Thyroid gland (tissue), 4 donors: ENCODE measurements at regions not wholly inside any gene's neighbourhood (a gene's known extent, or its start where the extent isn't known, plus 50 kb on each side); places are given as distances from the start of the nearest gene placed in this dataset.

Experiments used
- DNase-seq, 2 donors: peaks; one replicate each; pipeline ENCODE4 v3.0.0-alpha.2; 2019
- H3K27ac ChIP-seq, 3 donors: fragments of 200-600 bp; sonication (generic); 1 replicate in 2 of 3; 2 replicates in 1 of 3; pipeline ENCODE4 v1.5.1; 2016 to 2019; ENCODE audit warnings: mild to moderate bottlenecking in 1 of 3, moderate library complexity in 1 of 3
- H3K27me3 ChIP-seq: fragments of 200-600 bp; sonication (generic); one replicate; pipeline ENCODE4 v1.5.1; 2019
- H3K36me3 ChIP-seq, 2 donors: fragments of 200-600 bp; sonication (generic); one replicate each; pipeline ENCODE4 v1.5.1; 2016 to 2019
- H3K4me1 ChIP-seq, 2 donors: fragments of 200-600 bp; sonication (generic); one replicate each; pipeline ENCODE4 v1.5.1; 2017 to 2019
- H3K4me3 ChIP-seq, 3 donors: fragments of 200-600 bp; sonication (generic); replicated peaks in 1 of 3; 1 replicate in 2 of 3; 2 replicates in 1 of 3; pipeline ENCODE4 v1.5.1; 2016; ENCODE audit warnings: mild to moderate bottlenecking in 1 of 3
- H3K9me3 ChIP-seq: fragments of 200-600 bp; sonication (generic); one replicate; pipeline ENCODE4 v1.5.1; 2017
- POLR2A ChIP-seq, 2 donors: fragments of 450-650 bp; IDR thresholded peaks; one replicate each; pipeline ENCODE4 v1.6.1; 2017; ENCODE audit warnings: antibody characterized with exemption in 2 of 2, mild to moderate bottlenecking in 2 of 2, moderate library complexity in 1 of 2
- WGBS, 2 donors: methylation state at CpG; one replicate each; pipeline ENCODE4 v1.1.5; 2017; 5-methylcytosine and 5-hydroxymethylcytosine counted together
- intact Hi-C: fragments of 100-400 bp; cut with DNase I; formaldehyde crosslinking; loops from one replicate; pipeline ENCODE4 v1.15.1; 2023
- TF ChIP-seq, protein P1 (sequence below), 6 experiments: fragments of 200-600 bp in 3 of 6; fragments of 450-650 bp in 3 of 6; sonication (generic) in 3 of 6; IDR thresholded peaks; one replicate each; pipeline ENCODE4 v1.5.1; 2016 to 2019; ENCODE audit warnings: antibody characterized with exemption in 6 of 6, mild to moderate bottlenecking in 2 of 6, inconsistent platforms in 1 of 6, moderate library complexity in 1 of 6

DNA sequence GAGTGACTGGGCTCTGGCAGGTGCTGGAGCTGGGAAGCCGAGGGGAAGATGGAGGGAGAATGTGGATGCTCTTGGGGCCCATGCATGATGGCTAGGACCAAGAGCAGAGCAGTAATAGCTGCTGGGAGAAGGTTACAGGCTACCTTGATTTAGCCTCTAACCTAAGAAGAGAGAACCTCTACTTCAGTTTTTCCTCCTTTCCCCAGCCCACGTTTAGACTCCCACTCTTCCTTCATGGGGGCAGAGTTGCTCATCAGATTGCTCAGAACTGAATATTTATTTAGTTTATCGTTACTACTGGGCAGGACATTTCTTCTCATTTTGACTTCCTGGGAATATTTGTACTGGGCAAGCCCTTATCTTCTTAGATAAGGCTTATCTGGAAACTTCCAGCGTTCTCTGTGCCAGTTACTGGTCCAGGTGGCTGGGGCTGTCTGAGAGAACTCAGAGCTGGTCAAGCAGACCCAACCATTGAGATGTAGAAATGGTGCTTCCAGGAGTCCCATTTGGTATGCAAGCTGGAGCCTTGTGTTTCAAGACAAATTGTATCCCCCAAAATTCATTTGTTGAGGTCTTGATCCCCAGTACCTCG lies 442.9 kb upstream of the BOD1L1 start:
- H3K9me3 ChIP-seq = no peaks in the 10 kb centered on the region
- no peak overlapping the region for H3K4me3 ChIP-seq
- TF ChIP-seq, protein P1, sequence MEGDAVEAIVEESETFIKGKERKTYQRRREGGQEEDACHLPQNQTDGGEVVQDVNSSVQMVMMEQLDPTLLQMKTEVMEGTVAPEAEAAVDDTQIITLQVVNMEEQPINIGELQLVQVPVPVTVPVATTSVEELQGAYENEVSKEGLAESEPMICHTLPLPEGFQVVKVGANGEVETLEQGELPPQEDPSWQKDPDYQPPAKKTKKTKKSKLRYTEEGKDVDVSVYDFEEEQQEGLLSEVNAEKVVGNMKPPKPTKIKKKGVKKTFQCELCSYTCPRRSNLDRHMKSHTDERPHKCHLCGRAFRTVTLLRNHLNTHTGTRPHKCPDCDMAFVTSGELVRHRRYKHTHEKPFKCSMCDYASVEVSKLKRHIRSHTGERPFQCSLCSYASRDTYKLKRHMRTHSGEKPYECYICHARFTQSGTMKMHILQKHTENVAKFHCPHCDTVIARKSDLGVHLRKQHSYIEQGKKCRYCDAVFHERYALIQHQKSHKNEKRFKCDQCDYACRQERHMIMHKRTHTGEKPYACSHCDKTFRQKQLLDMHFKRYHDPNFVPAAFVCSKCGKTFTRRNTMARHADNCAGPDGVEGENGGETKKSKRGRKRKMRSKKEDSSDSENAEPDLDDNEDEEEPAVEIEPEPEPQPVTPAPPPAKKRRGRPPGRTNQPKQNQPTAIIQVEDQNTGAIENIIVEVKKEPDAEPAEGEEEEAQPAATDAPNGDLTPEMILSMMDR (IDR thresholded peaks at IDR 0.05) = no peak
- no peak for TF ChIP-seq POLR2A (IDR thresholded peaks at IDR 0.05)
- no peak overlapping the region for H3K27ac ChIP-seq
- H3K36me3 ChIP-seq = no peaks in the 10 kb centered on the region
- DNase-seq = no peak
- H3K4me1 ChIP-seq = no peaks in the 10 kb centered on the region
- H3K27me3 ChIP-seq = no peaks in the 10 kb centered on the region
- WGBS, 2 donors = 58 to 59% methylated on average over 5 of the region's 5 CpGs
- intact Hi-C loops = no loop called here

DNA sequence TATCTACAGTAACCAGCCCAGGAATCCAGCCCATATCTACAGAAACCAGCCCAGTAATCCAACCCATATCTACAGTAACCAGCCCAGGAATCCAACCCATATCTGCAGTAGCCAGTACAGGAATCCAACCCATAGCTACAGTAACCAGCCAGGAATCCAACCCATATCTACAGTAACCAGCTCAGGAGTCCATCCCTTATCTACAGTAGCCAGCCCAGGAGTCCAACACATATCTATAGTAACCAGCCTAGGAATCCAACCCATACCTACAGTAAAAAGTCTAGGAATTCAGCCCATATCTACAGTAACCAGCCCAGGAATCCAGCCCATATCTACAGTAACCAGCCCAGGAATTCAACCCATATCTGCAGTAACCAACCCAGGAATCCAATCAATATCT lies 445.0 kb upstream of the BOD1L1 start:
- Histone ChIP-seq H3K4me1 (no peaks in the 10 kb centered on the region), H3K27me3 (no peaks in the 10 kb centered on the region), H3K4me3 (no peak overlapping the region), H3K9me3 (no peaks in the 10 kb centered on the region), H3K36me3 (no peaks in the 10 kb centered on the region), H3K27ac (no peak overlapping the region)
- TF ChIP-seq, protein P1 (IDR thresholded peaks at IDR 0.05) = no peak
- no peak for TF ChIP-seq POLR2A (IDR thresholded peaks at IDR 0.05)
- intact Hi-C loops = no loop called here
- no peak for DNase-seq

DNA sequence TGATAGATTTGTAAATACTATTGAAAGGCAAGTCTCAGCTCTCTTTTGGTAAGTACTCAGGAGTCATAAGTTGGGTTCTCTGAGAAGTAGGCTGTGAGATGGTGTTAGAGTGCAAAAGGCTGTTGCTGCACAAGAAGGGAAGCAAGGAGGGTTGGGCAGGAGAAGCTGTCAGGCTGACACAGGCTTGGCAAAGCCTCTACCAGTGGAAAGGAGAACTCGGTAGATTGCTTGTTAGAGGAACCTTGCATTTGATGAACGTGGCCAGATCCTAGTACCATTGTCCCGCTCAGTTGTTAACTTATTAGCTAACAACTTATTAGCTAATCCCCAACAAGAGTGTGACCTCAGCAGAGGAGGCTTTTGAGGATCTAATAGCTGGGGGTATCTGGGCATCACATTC lies 449.3 kb upstream of the BOD1L1 start:
- H3K27ac ChIP-seq = no peak overlapping the region
- TF ChIP-seq, protein P1 (IDR thresholded peaks at IDR 0.05) = no peak
- no peak for TF ChIP-seq POLR2A (IDR thresholded peaks at IDR 0.05)
- H3K4me3 ChIP-seq = no peak overlapping the region
- intact Hi-C loops = no loop called here
- H3K36me3 ChIP-seq = no peaks in the 10 kb centered on the region
- 90 to 95% methylated on average over 3 of the region's 3 CpGs for WGBS, 2 donors
- H3K9me3 ChIP-seq = no peaks in the 10 kb centered on the region
- no peaks in the 10 kb centered on the region for H3K27me3 ChIP-seq
- H3K4me1 ChIP-seq = no peaks in the 10 kb centered on the region
- DNase-seq = no peak

DNA sequence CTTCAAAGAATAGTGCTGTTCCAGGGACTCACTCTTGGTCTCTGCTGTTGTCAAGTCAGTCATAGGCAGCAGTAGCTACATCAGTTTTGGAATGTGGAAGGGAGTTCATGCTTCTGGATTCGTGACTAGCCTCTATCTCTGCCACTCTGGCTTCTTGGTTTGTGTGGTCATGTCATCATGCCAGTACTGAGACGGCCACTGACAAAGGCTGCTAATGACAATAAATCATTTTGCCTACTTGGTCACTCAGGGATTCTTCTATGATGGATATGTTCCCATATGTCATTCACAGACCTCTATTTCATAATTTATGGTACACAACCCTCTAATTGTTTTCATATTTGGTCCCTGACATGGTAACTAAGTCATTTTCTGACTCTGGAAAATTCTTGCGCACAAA lies 450.8 kb upstream of the BOD1L1 start:
- H3K9me3 ChIP-seq = no peaks in the 10 kb centered on the region
- intact Hi-C loops = no loop called here
- no peaks in the 10 kb centered on the region for H3K4me1 ChIP-seq
- no peak overlapping the region for H3K27ac ChIP-seq
- no peak for TF ChIP-seq POLR2A (IDR thresholded peaks at IDR 0.05)
- TF ChIP-seq, protein P1 (IDR thresholded peaks at IDR 0.05) = no peak
- 85 to 87% methylated on average over 3 of the region's 3 CpGs for WGBS, 2 donors
- H3K27me3 ChIP-seq = no peaks in the 10 kb centered on the region
- no peaks in the 10 kb centered on the region for H3K36me3 ChIP-seq
- no peak for DNase-seq
- no peak overlapping the region for H3K4me3 ChIP-seq

DNA sequence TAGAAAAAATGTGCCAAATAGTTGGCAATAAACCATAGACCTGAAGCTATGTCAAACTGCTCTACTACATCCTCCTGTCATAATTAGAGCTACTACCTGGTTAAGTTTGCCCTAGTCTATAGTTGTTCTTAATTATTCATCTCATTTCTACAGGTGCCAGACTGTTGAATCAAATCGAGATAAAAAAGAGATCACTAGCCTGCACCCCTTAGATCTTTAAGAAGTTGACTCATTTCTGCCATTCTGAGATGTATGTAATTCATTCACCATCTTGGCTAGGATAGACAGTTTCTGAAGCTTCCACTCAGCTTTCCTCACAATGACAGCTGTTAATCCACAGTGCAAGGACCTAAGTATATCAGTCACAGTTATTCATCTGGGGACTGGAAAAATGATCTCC lies 452.1 kb upstream of the BOD1L1 start:
- Histone ChIP-seq H3K27me3 (no peaks in the 10 kb centered on the region), H3K4me3 (no peak overlapping the region), H3K36me3 (no peaks in the 10 kb centered on the region), H3K9me3 (no peaks in the 10 kb centered on the region), H3K4me1 (no peaks in the 10 kb centered on the region), H3K27ac (no peak overlapping the region)
- TF ChIP-seq, protein P1 (IDR thresholded peaks at IDR 0.05) = no peak
- TF ChIP-seq POLR2A (IDR thresholded peaks at IDR 0.05) = no peak
- DNase-seq = no peak
- intact Hi-C loops = no loop called here
- 83 to 86% methylated on average over 1 of the region's 1 CpG for WGBS, 2 donors
